H1 (cell line): ENCODE measurements at regions not wholly inside any gene's neighbourhood (a gene's known extent, or its start where the extent isn't known, plus 50 kb on each side); places are given as distances from the start of the nearest gene placed in this dataset.

ENCODE experiments used
- CTCF ChIA-PET: fragments of 300-600 bp; sonication (Branson Sonifier 250); formaldehyde crosslinking; loops from one replicate; lab custom pipeline; 2021; ENCODE audit not compliant: partially characterized antibody; lab: Charles Lee
- POLR2A ChIA-PET: fragments of 300-600 bp; sonication (Branson Sonifier 250); formaldehyde crosslinking; loops from one replicate; lab custom pipeline; 2021; ENCODE audit warnings: inconsistent platforms; ENCODE audit not compliant: partially characterized antibody; lab: Charles Lee
- DNase-seq, 2 experiments: peaks; one replicate each; pipeline versions ENCODE4 v3.0.0 to v3.0.0-alpha.2; 2010 to 2022; ENCODE audit warnings: low spot score in 2 of 2, low read depth in 1 of 2, mixed read lengths in 1 of 2
- FAIRE-seq: peaks from 2 replicates; lab custom pipeline; 2011; peaks lifted over from hg19 to GRCh38; lab: Jason Lieb, UNC
- H2AFZ ChIP-seq: 2 replicates; pipeline ENCODE4 v1.8.1; 2012; ENCODE audit warnings: low read length, inconsistent platforms
- H2AK5ac ChIP-seq: 2 replicates; pipeline ENCODE4 v1.6.1; 2013; ENCODE audit warnings: low read depth, low read length
- H2BK120ac ChIP-seq: replicated peaks from 2 replicates; pipeline ENCODE3; 2013; ENCODE audit warnings: low read depth, low read length, inconsistent platforms
- H2BK12ac ChIP-seq: 2 replicates; pipeline ENCODE4 v1.6.1; 2013; ENCODE audit warnings: low read depth, low read length
- H2BK15ac ChIP-seq: 2 replicates; pipeline ENCODE4 v1.6.1; 2013; ENCODE audit warnings: low read length
- H2BK20ac ChIP-seq: 2 replicates; pipeline ENCODE4 v1.6.1; 2013; ENCODE audit warnings: low read length
- H2BK5ac ChIP-seq: 2 replicates; pipeline ENCODE4 v1.6.1; 2013; ENCODE audit warnings: low read depth, low read length
- H3K14ac ChIP-seq: 2 replicates; pipeline ENCODE4 v1.6.1; 2013; ENCODE audit warnings: inconsistent platforms; ENCODE audit not compliant: insufficient read length
- H3K18ac ChIP-seq: 2 replicates; pipeline ENCODE4 v1.6.1; 2013; ENCODE audit warnings: low read length; ENCODE audit errors: extremely low read depth
- H3K23ac ChIP-seq: 2 replicates; pipeline ENCODE4 v1.6.1; 2013; ENCODE audit warnings: inconsistent platforms; ENCODE audit not compliant: insufficient read length
- H3K23me2 ChIP-seq: 2 replicates; pipeline ENCODE4 v1.6.1; 2013; ENCODE audit warnings: low read depth, low read length
- H3K27ac ChIP-seq: 2 replicates; pipeline ENCODE4 v1.6.1; 2011; ENCODE audit warnings: low read depth, low read length, inconsistent platforms
- H3K27me3 ChIP-seq, 4 experiments: replicated peaks in 1 of 4; 1 replicate in 1 of 4; 2 replicates in 3 of 4; pipeline versions ENCODE4 v1.6.1 to v1.8.1; 2011 to 2013; ENCODE audit warnings: low read length in 3 of 4, mild to moderate bottlenecking in 3 of 4, inconsistent platforms in 2 of 4, mixed read lengths in 2 of 4, moderate library complexity in 1 of 4; ENCODE audit not compliant: control insufficient read depth in 3 of 4, insufficient read depth in 3 of 4; ENCODE audit errors: extremely low read depth in 1 of 4
- H3K36me3 ChIP-seq, 4 experiments: 2 replicates each; pipeline versions ENCODE4 v1.6.1 to v1.8.1; 2011 to 2013; ENCODE audit warnings: mild to moderate bottlenecking in 4 of 4, low read length in 3 of 4, moderate library complexity in 2 of 4, control low read depth in 1 of 4, inconsistent platforms in 1 of 4; ENCODE audit not compliant: insufficient read depth in 4 of 4, control insufficient read depth in 2 of 4
- H3K4ac ChIP-seq: replicated peaks from 2 replicates; pipeline ENCODE3; 2013; ENCODE audit warnings: low read length, low read depth, mixed read lengths, inconsistent platforms; ENCODE audit not compliant: insufficient read length
- H3K4me1 ChIP-seq, 4 experiments: replicated peaks in 1 of 4; 1 replicate in 1 of 4; 2 replicates in 3 of 4; pipeline versions ENCODE4 v1.6.1 to v1.8.1; 2011 to 2013; ENCODE audit warnings: low read length in 3 of 4, inconsistent platforms in 2 of 4, mixed read lengths in 1 of 4; ENCODE audit not compliant: insufficient read depth in 4 of 4, control insufficient read depth in 3 of 4
- H3K4me2 ChIP-seq, 2 experiments: 2 replicates each; pipeline versions ENCODE4 v1.6.1 to v1.8.1; 2011 to 2013; ENCODE audit warnings: low read depth in 2 of 2, low read length in 2 of 2, control low read depth in 1 of 2, inconsistent platforms in 1 of 2, mild to moderate bottlenecking in 1 of 2; ENCODE audit not compliant: insufficient read depth in 1 of 2
- H3K4me3 ChIP-seq, 4 experiments: fragments of 200-600, 300-600 bp in 1 of 4; sonication (generic), shearing (Covaris generic), sonication (Bioruptor Twin) in 1 of 4; 2 replicates each; pipeline versions ENCODE4 v1.5.1 to v1.8.1; 2011 to 2016; ENCODE audit warnings: low read length in 4 of 4, low read depth in 3 of 4, control low read depth in 2 of 4, inconsistent platforms in 2 of 4, mild to moderate bottlenecking in 2 of 4, mixed read lengths in 1 of 4, moderate library complexity in 1 of 4; ENCODE audit not compliant: insufficient read depth in 2 of 4; ENCODE audit errors: extremely low read depth in 1 of 4
- H3K56ac ChIP-seq: replicated peaks from 2 replicates; pipeline ENCODE3; 2013; ENCODE audit warnings: low read depth, mild to moderate bottlenecking, mixed read lengths, low read length, inconsistent platforms; ENCODE audit not compliant: insufficient read length
- H3K79me1 ChIP-seq: 2 replicates; pipeline ENCODE4 v1.6.1; 2013; ENCODE audit warnings: low read depth, low read length, control low read depth
- H3K79me2 ChIP-seq, 2 experiments: 2 replicates each; pipeline versions ENCODE4 v1.6.1 to v1.8.1; 2012 to 2013; ENCODE audit warnings: low read length in 2 of 2, mild to moderate bottlenecking in 2 of 2, inconsistent platforms in 1 of 2; ENCODE audit not compliant: insufficient read depth in 2 of 2, control insufficient read depth in 1 of 2
- H3K9ac ChIP-seq, 4 experiments: replicated peaks in 1 of 4; 1 replicate in 1 of 4; 2 replicates in 3 of 4; pipeline versions ENCODE4 v1.6.1 to v1.8.1; 2011 to 2013; ENCODE audit warnings: low read depth in 3 of 4, low read length in 3 of 4, control low read depth in 2 of 4, mild to moderate bottlenecking in 2 of 4, moderate library complexity in 2 of 4, inconsistent platforms in 1 of 4; ENCODE audit errors: extremely low read depth in 1 of 4
- H3K9me3 ChIP-seq, 2 experiments: 2 replicates each; pipeline versions ENCODE4 v1.6.1 to v1.8.1; 2012 to 2013; ENCODE audit warnings: mild to moderate bottlenecking in 2 of 2, moderate library complexity in 2 of 2, control low read depth in 1 of 2, inconsistent platforms in 1 of 2, low read depth in 1 of 2, low read length in 1 of 2, mixed read lengths in 1 of 2; ENCODE audit not compliant: insufficient read depth in 2 of 2
- H4K20me1 ChIP-seq, 2 experiments: replicated peaks in 1 of 2; 2 replicates each; pipeline versions ENCODE3 to v1.8.1; 2011 to 2013; ENCODE audit warnings: inconsistent platforms in 2 of 2, low read length in 2 of 2, mild to moderate bottlenecking in 1 of 2; ENCODE audit not compliant: insufficient read depth in 2 of 2, control insufficient read depth in 1 of 2
- H4K5ac ChIP-seq: 2 replicates; pipeline ENCODE4 v1.6.1; 2013; ENCODE audit warnings: low read length, low read depth, mixed read lengths, inconsistent platforms; ENCODE audit not compliant: insufficient read length
- H4K8ac ChIP-seq: 2 replicates; pipeline ENCODE4 v1.8.0; 2013; ENCODE audit warnings: mild to moderate bottlenecking, moderate library complexity, low read length, inconsistent platforms; ENCODE audit not compliant: insufficient read depth; ENCODE audit errors: extremely low read depth
- H4K91ac ChIP-seq: replicated peaks from 2 replicates; pipeline ENCODE3; 2013; ENCODE audit warnings: low read length, mixed read lengths, inconsistent platforms; ENCODE audit not compliant: insufficient read length
- POLR2AphosphoS5 ChIP-seq: IDR thresholded peaks from 2 replicates; pipeline ENCODE4 v1.6.1; 2011; ENCODE audit warnings: low read depth, low read length
- WGBS, 2 experiments: shearing (Covaris generic) in 1 of 2; methylation state at CpG; one replicate each; pipeline versions ENCODE4 v1.1.6 to v1.1.7; 2013 to 2015; ENCODE audit warnings: low lambda C conversion rate in 2 of 2, mixed read lengths in 2 of 2, inconsistent platforms in 1 of 2, low coverage in 1 of 2, missing lambda C conversion rate in 1 of 2; ENCODE audit not compliant: insufficient replicate concordance in 2 of 2, insufficient coverage in 1 of 2, insufficient read length in 1 of 2; ENCODE audit errors: extremely low coverage in 1 of 2, missing lambda C conversion rate in 1 of 2; 5-methylcytosine and 5-hydroxymethylcytosine counted together

- Histone ChIP-seq H3K56ac (no peak overlapping the region), H3K9me3 (no peaks in the 10 kb centered on the region), H3K14ac (no peak overlapping the region), H2BK12ac (no peak overlapping the region), H3K4me1 (peaks cover 0 to 5% (median 0%) of the 10 kb centered on the region in 4 experiments; a peak in 2 of 7 replicates)
- TF ChIP-seq POLR2AphosphoS5 = no peak
- TF ChIP-seq, all 59 proteins: peak for 0
- 90% methylated on average over 2 of the region's 2 CpGs; no CpG with 5 or more reads in 1 of the 2 experiments for WGBS, 2 experiments
- Histone ChIP-seq H3K27me3 (no peaks in the 10 kb centered on the region), H2BK120ac (no peak overlapping the region), H3K79me2 (no peaks in the 10 kb centered on the region), H2BK15ac (no peak overlapping the region), H4K8ac (no peak overlapping the region), H3K4ac (no peak overlapping the region), H3K9ac (no peak overlapping the region), H4K91ac (no peak overlapping the region), H2BK5ac (no peak overlapping the region), H3K27ac (no peak overlapping the region), H4K5ac (no peak overlapping the region), H4K20me1 (no peaks in the 10 kb centered on the region), H3K18ac (no peak overlapping the region), H2AK5ac (no peak overlapping the region), H3K79me1 (no peaks in the 10 kb centered on the region), H2AFZ (no peak overlapping the region), H3K4me2 (no peak overlapping the region), H2BK20ac (no peak overlapping the region), H3K36me3 (no peaks in the 10 kb centered on the region), H3K23ac (no peak overlapping the region), H3K4me3 (no peak overlapping the region), H3K23me2 (no peaks in the 10 kb centered on the region; the same call in 1 of the 2 replicates)
- POLR2A ChIA-PET = no interaction called here
- DNase-seq = no peak
- FAIRE-seq = no peak
- CTCF ChIA-PET = no interaction called here
Observed at GRCh38 chr2:188663301-188663700, 310.9 kb upstream of the COL3A1 start.
